ENCODE measurements at regions not wholly inside any gene's neighbourhood (a gene's known extent, or its start where the extent isn't known, plus 50 kb on each side); places are given as distances from the start of the nearest gene placed in this dataset.

DNA sequence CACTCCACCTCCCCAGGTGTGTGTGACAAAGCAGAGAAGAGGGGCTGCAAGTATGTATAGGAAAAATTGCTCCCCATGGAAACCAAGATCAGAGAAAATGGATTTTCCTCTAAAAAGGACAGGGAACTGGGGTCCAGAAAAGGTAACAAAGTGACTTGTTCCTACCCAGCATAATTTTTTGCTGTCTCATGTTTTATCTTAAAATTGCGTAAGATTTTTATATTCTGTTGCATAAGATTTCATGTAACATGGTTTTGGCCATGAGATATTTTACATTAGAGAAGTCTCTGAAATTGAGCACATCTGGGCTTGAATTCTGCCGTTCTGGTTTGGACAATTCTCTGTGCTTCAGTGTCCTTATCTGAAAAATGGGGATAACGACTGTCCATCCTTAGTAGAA is 335.7 kb upstream of the RORA start:
- ATAC-seq (no peak), DNase-seq (no peak)
- no peak overlapping the region for H3K4me3 ChIP-seq
- no peak overlapping the region for H3K27ac ChIP-seq
- no peaks in the 10 kb centered on the region for H3K9me3 ChIP-seq
- 75 to 78% methylated on average over 3 of the region's 3 CpGs for WGBS, 2 donors
- intact Hi-C loops (cut with DNase I), result no loop called here
- TF ChIP-seq, protein P1, sequence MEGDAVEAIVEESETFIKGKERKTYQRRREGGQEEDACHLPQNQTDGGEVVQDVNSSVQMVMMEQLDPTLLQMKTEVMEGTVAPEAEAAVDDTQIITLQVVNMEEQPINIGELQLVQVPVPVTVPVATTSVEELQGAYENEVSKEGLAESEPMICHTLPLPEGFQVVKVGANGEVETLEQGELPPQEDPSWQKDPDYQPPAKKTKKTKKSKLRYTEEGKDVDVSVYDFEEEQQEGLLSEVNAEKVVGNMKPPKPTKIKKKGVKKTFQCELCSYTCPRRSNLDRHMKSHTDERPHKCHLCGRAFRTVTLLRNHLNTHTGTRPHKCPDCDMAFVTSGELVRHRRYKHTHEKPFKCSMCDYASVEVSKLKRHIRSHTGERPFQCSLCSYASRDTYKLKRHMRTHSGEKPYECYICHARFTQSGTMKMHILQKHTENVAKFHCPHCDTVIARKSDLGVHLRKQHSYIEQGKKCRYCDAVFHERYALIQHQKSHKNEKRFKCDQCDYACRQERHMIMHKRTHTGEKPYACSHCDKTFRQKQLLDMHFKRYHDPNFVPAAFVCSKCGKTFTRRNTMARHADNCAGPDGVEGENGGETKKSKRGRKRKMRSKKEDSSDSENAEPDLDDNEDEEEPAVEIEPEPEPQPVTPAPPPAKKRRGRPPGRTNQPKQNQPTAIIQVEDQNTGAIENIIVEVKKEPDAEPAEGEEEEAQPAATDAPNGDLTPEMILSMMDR (IDR thresholded peaks at IDR 0.05), result no peak
- no peaks in the 10 kb centered on the region for H3K4me1 ChIP-seq
- H3K27me3 ChIP-seq, result peaks cover 0 to 24% (median 0%) of the 10 kb centered on the region in 7 donors
- H3K36me3 ChIP-seq, result no peaks in the 10 kb centered on the region

DNA sequence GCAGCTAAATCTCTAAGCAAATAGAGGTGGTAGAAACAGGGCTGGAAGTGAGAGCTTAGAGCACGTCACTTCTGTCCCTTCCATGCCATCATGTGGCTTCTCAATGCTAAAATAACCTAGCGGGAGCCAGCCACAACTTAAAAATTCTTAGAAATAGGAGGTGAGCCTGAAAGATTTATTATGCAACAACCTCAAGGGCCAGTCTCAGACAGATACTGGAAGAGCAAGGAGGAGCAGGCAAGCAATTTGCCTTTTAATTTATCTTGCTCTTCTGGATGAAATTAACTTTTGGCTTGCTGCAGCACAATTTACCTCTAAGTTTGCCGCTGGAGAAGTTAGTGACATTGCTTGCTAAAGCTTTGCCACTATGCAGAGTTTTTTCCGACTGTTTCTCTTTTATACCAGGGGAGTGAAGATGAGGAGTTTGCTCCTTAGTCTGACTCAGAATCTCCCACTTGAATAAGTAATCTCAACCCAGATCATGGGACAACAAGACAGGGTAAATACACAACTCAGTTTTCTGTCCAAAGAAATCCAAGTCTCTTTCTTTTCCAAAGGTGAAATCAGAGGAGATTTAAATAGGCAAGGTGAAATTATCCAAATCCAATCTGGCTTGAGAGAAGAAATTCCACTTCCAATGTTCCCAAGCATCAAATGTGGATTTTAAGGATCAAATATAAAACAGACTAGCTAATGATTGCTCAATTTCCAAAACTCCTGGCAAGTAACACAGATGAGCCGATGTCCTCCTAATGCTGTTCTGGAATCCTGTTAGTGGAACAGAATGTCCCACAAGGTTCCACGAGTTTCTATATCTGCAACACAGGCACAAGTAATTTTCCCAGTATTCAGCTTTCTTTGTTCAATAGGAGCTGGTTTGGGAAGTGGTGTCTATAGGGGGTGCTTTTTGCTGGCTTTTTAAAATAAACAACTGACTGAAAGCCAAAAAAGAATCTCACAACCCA is 329.4 kb upstream of the RORA start:
- no peaks in the 10 kb centered on the region for H3K36me3 ChIP-seq
- no peaks in the 10 kb centered on the region for H3K4me1 ChIP-seq
- TF ChIP-seq, protein P1 (IDR thresholded peaks at IDR 0.05), result no peak
- peaks cover 0 to 33% (median 0%) of the 10 kb centered on the region in 7 donors for H3K27me3 ChIP-seq
- no peak overlapping the region for H3K27ac ChIP-seq
- intact Hi-C loops (cut with DNase I), result loop anchor here in 1 of 10 donors (10.0 kb wide), 1 partner anchor 64 kb away; no protein-coding TSS in a partner anchor
- no peaks in the 10 kb centered on the region for H3K9me3 ChIP-seq
- H3K4me3 ChIP-seq, result no peak overlapping the region
- WGBS, 2 donors, result 57 to 62% methylated on average over 6 of the region's 6 CpGs
- ATAC-seq (peak in 3 of 8 donors; percentile 16 to 80 (median 75)), DNase-seq (no peak)

DNA sequence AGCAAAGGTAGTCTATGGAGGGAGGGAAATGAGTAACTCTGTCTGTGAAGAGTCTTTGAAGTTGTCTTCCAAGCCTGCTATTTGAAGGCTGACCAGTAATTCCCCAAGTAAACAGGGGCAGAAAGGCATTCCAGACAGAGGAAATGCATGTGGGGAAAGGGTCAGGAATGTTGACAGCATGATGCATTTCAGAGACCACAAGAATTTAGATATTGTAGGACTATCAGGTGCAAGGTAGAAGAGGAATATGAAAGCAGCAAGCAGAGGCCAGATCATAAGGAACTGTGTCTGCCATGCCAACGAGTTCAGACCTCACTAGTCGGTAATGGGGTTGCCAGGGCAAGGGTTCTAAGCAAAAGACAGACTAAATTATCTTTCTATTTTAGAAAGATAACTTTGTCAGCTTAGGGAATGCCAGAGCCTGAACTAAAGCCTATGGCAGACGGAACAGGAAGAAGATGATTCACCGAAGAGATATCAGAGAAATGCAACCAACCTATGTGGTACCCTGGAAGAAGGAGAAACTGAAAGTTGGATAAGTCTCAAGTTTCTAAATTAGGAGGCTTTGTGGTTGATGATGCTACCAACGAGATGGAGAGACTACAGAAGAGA is 327.0 kb upstream of the RORA start:
- Histone ChIP-seq H3K9me3 (no peaks in the 10 kb centered on the region), H3K27me3 (peaks cover 0 to 34% (median 0%) of the 10 kb centered on the region in 7 donors), H3K27ac (no peak overlapping the region), H3K36me3 (no peaks in the 10 kb centered on the region), H3K4me3 (no peak overlapping the region), H3K4me1 (no peaks in the 10 kb centered on the region)
- intact Hi-C loops (cut with DNase I), result loop anchor here in 1 of 10 donors (10.0 kb wide), 1 partner anchor 61 kb away; no protein-coding TSS in a partner anchor
- DNase-seq (no peak), ATAC-seq (no peak)
- TF ChIP-seq, protein P1 (IDR thresholded peaks at IDR 0.05), result no peak
- WGBS, 2 donors, result 36 to 38% methylated on average over 5 of the region's 5 CpGs

DNA sequence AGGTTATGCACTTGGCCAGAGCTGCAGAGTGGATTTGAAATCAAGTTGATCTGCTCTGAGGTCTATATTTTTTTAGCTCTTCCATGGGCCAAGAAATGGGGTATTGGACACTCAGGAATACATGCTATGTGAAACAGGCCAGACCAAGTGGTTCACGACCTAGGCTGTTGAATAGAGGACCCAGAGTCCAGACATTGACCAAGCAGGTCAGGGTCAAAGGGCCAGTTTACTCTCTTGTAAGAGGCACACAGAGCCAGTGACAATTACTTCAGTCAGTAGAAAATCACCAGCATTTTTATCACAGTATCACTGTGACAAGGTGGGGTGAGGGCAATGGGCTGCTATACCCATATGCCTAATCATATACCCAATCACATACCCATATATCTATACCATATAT is 320.6 kb upstream of the RORA start:
- DNase-seq (no peak), ATAC-seq (no peak)
- Histone ChIP-seq H3K4me1 (no peaks in the 10 kb centered on the region), H3K36me3 (no peaks in the 10 kb centered on the region), H3K9me3 (no peaks in the 10 kb centered on the region), H3K27me3 (peaks cover 0 to 36% (median 0%) of the 10 kb centered on the region in 7 donors), H3K4me3 (no peak overlapping the region), H3K27ac (no peak overlapping the region)
- intact Hi-C loops (cut with DNase I), result loop anchor here in 1 of 10 donors (10.0 kb wide), 1 partner anchor 55 kb away; no protein-coding TSS in a partner anchor
- 50 to 56% methylated on average over 1 of the region's 1 CpG for WGBS, 2 donors
- TF ChIP-seq, protein P1 (IDR thresholded peaks at IDR 0.05), result no peak

Data from heart right ventricle (tissue), 16 donors.